Skeletal muscle satellite cell (primary cell): ENCODE measurements at regions not wholly inside any gene's neighbourhood (a gene's known extent, or its start where the extent isn't known, plus 50 kb on each side); places are given as distances from the start of the nearest gene placed in this dataset.

Experiments
- H3K27me3 ChIP-seq: 2 replicates; pipeline ENCODE4 v1.7.0; 2013; ENCODE audit warnings: low read length; ENCODE audit not compliant: control insufficient read depth, insufficient read depth
- H3K36me3 ChIP-seq: 2 replicates; pipeline ENCODE4 v1.7.0; 2013; ENCODE audit warnings: mild to moderate bottlenecking, control low read depth, low read length; ENCODE audit not compliant: insufficient read depth
- H3K4me1 ChIP-seq: 2 replicates; pipeline ENCODE4 v1.7.0; 2013; ENCODE audit warnings: low read length; ENCODE audit not compliant: control insufficient read depth, insufficient read depth
- H3K4me2 ChIP-seq: 2 replicates; pipeline ENCODE4 v1.7.0; 2013; ENCODE audit warnings: mild to moderate bottlenecking, low read length
- H3K4me3 ChIP-seq: 2 replicates; pipeline ENCODE4 v1.7.0; 2013; ENCODE audit warnings: low read length
- H3K9ac ChIP-seq: 2 replicates; pipeline ENCODE4 v1.7.0; 2013; ENCODE audit warnings: mild to moderate bottlenecking, low read depth, low read length, moderate library complexity
- H3K9me3 ChIP-seq: replicated peaks from 2 replicates; pipeline ENCODE4 v1.7.0; 2013; ENCODE audit warnings: mild to moderate bottlenecking, control low read depth, low read length

DNA sequence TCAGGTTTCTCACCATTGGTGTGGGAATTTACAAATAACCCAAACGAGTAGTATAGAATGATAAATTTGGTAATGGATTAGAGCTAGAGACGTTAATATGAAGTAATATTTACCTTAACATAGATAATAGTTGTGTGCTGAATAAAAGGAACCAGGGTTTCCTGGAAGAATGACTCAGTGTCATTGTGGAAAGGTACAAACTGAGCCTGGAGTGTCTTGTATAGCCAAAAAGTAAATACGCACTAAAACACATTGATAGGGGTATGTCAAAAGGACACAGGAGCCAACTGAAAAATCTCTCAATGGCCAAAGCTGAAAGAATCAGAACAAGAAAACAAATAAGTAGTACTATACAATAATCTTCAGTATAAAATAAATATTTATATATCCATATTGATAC, 363.5 kb downstream of the SLCO4C1 start:
- Histone ChIP-seq H3K9ac (no peak overlapping the region), H3K36me3 (no peaks in the 10 kb centered on the region), H3K4me1 (no peaks in the 10 kb centered on the region), H3K4me3 (no peak overlapping the region), H3K27me3 (no peaks in the 10 kb centered on the region), H3K4me2 (no peak overlapping the region), H3K9me3 (no peaks in the 10 kb centered on the region)

DNA sequence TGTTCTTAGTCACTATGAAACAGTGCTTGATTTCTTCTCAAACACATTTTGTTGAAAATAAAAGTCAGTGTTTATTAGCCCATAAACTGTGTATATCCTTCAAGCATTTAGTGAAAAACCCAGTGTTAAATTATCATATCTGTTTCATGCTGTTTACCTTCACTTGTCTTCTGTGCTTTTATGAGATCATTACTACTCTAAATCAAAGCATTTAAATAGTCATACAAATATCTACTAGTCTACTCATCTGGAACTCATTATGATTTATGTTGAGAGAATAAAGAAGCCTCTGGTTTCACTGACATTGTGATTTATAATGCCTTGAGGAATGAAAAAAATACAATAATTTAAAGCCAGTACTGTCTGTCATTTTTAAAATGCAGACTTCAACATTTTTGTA, 366.5 kb downstream of the SLCO4C1 start:
- Histone ChIP-seq H3K9ac (no peak overlapping the region), H3K27me3 (no peaks in the 10 kb centered on the region), H3K4me1 (no peaks in the 10 kb centered on the region), H3K36me3 (no peaks in the 10 kb centered on the region), H3K4me2 (no peak overlapping the region), H3K4me3 (no peak overlapping the region), H3K9me3 (no peaks in the 10 kb centered on the region)

DNA sequence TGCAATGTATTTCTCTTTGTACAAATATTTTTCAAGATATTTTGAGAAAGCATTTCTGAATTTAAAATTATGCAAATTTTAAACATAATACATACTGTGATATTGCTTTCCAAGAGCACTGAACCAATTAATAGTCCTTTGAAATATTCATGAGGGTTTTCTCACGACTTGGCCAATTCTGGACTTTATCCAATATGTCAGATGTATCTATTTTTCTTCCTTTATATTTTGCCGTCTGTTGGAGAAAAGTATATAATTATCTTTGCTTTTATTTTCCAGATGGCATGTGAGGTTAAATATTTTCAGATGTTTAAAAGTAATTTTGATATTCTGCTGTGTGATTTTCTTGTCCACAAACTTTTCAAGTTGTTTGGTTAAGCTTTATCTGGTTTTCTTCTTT, 378.9 kb downstream of the SLCO4C1 start:
- Histone ChIP-seq H3K27me3 (no peaks in the 10 kb centered on the region), H3K4me2 (no peak overlapping the region), H3K36me3 (no peaks in the 10 kb centered on the region), H3K4me3 (no peak overlapping the region), H3K9ac (no peak overlapping the region), H3K9me3 (no peaks in the 10 kb centered on the region), H3K4me1 (no peaks in the 10 kb centered on the region)

DNA sequence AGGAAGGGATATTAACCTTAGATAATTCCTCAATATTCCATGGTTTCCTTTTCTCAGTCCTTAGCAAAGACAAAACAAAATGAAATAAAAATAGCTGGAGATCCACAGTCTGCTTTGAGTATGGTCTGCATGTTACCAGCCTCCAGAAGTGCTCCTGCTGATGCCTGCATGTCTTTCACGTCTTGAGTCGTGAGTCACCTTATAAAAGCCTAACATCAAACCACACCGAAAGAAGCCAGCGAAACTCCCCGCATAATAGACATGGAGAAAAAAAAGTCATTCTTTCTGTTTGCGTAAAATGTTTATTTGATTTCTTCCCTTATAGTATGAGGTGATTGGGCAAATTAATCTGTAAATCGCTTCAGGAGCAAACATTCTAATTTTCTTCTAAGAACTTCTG, 380.5 kb downstream of the SLCO4C1 start:
- Histone ChIP-seq H3K4me2 (no peak overlapping the region), H3K4me1 (no peaks in the 10 kb centered on the region), H3K36me3 (no peaks in the 10 kb centered on the region), H3K9ac (no peak overlapping the region), H3K27me3 (no peaks in the 10 kb centered on the region), H3K9me3 (peaks cover 5% of the 10 kb centered on the region), H3K4me3 (no peak overlapping the region)

DNA sequence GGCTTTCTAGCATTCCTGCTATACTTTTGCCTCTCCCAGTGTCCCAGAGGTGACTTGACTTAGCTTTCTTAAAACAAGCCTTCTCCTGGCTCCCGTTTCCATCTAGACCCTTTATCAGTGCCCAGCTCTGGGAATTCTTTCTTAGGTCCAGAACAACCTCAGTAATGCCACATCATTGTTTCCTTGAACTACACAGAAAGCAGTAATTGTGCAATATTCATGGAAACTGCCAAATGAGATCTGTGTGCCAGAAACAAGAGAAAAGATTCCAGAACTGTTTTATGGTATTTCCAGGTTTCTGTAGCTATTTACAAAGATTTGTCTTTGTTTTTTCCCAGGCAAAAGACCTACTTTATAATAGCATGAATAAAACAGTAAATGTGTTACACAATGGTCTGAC, 391.3 kb downstream of the SLCO4C1 start:
- H3K4me1 ChIP-seq, result no peaks in the 10 kb centered on the region
- H3K36me3 ChIP-seq, result no peaks in the 10 kb centered on the region

DNA sequence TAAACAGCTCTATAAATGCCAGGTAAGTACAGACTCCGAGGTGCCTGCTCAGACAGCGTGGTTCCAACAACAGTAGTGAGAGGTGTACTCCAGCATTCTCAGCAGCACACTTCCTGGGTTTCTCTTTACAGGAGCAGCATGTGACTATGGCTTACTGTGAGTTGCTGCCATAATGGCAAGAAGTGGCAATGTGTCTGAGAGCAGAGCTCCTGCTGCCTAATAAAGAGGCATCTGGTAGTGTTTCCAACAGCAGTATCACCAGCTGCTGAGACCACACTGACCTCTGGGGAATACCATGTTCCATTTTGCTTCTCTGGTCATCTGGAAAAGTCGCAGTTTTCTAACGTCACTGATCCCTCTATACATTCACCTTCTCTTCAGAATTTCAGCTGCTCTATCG, 398.2 kb downstream of the SLCO4C1 start:
- Histone ChIP-seq H3K4me2 (no peak overlapping the region), H3K36me3 (no peaks in the 10 kb centered on the region), H3K4me3 (no peak overlapping the region), H3K4me1 (no peaks in the 10 kb centered on the region), H3K9me3 (no peaks in the 10 kb centered on the region), H3K9ac (no peak overlapping the region), H3K27me3 (no peaks in the 10 kb centered on the region)

More for the DNA sequence above, 391.3 kb downstream of the SLCO4C1 start:
- Histone ChIP-seq H3K27me3 (no peaks in the 10 kb centered on the region), H3K9me3 (no peaks in the 10 kb centered on the region), H3K4me3 (no peak overlapping the region), H3K4me2 (no peak overlapping the region), H3K9ac (no peak overlapping the region)

DNA sequence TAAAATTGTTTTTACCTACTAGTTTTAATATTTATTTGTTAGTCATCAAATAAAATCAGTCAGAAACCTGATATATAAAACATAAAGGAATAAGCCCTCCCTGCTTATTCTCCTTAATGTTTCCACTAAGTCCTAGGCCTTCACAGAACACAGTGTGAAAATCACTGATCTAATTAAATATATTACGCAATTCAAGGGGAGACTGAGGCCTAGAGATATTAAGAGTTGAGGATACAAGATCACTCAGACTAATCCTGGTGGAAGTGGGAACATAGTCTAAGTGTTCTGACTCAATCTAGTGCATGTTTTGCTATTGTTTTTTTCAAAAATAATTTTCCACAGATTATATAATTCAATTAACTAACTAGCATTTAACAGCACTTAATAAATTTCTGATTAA, 401.1 kb downstream of the SLCO4C1 start:
- H3K4me2 ChIP-seq, result no peak overlapping the region

DNA sequence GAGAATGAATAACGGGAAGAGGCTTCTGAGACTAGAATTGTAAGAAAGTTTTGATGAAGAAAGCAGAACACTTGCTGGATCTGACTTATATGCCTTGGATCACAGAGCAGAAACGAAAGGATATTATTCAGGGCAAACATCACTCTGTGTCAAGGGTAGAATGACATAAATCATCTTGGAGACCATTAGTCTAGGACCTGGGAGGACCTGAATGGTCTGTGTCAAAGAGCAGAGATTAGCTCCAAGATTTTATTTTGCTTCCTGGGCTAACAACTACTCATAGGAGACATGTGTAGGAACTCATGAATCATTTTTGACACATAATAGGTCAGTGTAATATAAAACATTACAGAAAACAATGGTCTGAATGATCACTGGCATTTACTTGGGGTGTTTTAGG, 417.9 kb downstream of the SLCO4C1 start:
- Histone ChIP-seq H3K27me3 (no peaks in the 10 kb centered on the region), H3K4me1 (no peaks in the 10 kb centered on the region), H3K9ac (no peak overlapping the region), H3K36me3 (no peaks in the 10 kb centered on the region), H3K9me3 (no peaks in the 10 kb centered on the region), H3K4me2 (no peak overlapping the region), H3K4me3 (no peak overlapping the region)

More for the DNA sequence above, 401.1 kb downstream of the SLCO4C1 start:
- Histone ChIP-seq H3K27me3 (no peaks in the 10 kb centered on the region), H3K9me3 (no peaks in the 10 kb centered on the region), H3K4me3 (no peak overlapping the region), H3K9ac (no peak overlapping the region), H3K36me3 (no peaks in the 10 kb centered on the region), H3K4me1 (no peaks in the 10 kb centered on the region)

DNA sequence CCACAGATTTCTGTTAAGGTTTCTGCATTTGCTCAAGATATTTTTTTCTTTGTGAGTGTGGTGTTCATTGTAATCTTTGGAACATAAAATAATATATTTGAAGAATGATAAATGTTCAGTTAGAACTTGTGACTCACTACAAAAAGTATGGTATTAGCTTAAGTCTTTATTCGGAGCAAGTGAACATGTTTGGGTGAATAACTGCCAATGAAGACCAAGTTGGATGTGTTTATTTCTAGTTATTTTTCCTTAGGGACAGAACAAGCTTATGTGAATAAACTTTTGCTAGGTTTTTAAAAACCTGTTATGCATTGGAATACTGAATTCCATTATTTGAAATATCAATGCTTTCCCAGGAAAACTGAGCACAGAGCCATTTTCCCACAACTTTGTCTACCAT, 418.6 kb downstream of the SLCO4C1 start:
- Histone ChIP-seq H3K4me1 (no peaks in the 10 kb centered on the region), H3K9me3 (no peaks in the 10 kb centered on the region), H3K27me3 (no peaks in the 10 kb centered on the region), H3K9ac (no peak overlapping the region), H3K36me3 (no peaks in the 10 kb centered on the region), H3K4me2 (no peak overlapping the region), H3K4me3 (no peak overlapping the region)

DNA sequence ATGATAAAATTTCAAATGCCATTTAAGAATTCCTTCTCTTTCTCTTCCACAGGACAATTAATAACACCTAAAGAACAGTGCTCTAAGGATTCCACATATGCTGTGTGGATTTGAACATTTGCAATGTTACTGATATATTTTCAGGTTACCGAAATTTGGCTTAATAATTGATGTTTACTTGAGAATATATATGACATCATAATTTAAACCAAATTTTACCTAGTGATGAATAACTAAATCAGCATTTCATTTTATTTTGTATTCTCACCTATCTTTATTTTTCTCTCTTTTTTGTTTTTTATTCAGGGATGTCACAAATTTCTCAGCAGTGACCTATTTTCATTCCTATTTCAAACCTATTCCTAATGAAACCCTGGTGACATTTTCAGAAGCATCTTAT, 429.6 kb downstream of the SLCO4C1 start:
- Histone ChIP-seq H3K4me3 (no peak overlapping the region), H3K36me3 (no peaks in the 10 kb centered on the region), H3K4me1 (no peaks in the 10 kb centered on the region), H3K9ac (no peak overlapping the region), H3K4me2 (no peak overlapping the region), H3K9me3 (peaks cover 3% of the 10 kb centered on the region), H3K27me3 (no peaks in the 10 kb centered on the region)

DNA sequence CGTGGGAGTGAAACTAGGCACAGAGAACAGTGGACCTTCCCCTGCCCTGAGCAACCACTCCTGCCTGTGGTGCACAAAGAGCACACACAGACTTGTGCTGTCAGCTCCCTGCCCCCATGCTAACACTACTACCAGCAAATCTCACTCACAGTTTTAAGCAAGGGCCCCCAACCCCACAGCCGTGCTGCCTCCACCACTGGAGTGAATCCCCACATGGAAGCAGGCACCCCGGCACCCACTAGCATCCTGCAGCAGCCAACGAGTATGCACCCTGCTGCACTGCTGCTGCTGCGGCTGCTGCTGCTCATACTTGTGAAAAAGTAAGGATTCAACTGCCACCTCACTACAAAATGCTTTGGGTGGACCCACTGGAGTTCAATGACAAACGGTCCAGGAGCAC, 435.5 kb downstream of the SLCO4C1 start:
- Histone ChIP-seq H3K4me3 (no peak overlapping the region), H3K4me2 (no peak overlapping the region), H3K27me3 (no peaks in the 10 kb centered on the region), H3K36me3 (no peaks in the 10 kb centered on the region), H3K9me3 (peaks cover 3% of the 10 kb centered on the region), H3K4me1 (no peaks in the 10 kb centered on the region), H3K9ac (no peak overlapping the region)

DNA sequence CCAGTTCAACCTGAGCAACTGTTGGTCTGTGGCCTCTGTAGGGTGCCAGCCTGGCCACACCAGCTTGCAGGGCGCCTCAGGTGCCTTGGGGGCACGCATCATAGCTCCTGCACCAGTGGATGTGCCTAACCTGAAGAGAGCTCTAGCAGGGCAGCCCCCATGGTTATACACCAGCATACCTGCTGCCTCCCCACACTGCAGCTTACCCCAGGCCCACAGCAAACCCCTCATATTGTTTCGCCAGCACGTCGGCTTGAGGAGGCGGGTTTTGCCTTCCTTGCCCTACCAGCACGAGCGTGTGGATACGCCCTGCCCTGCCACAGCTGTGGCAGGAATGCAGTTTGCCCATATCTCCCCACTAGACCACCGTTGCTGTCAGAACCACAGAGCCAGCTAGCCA, 435.9 kb downstream of the SLCO4C1 start:
- H3K4me3 ChIP-seq, result no peak overlapping the region
- no peaks in the 10 kb centered on the region for H3K27me3 ChIP-seq
- H3K9ac ChIP-seq, result no peak overlapping the region
- H3K36me3 ChIP-seq, result no peaks in the 10 kb centered on the region
- H3K9me3 ChIP-seq, result peaks cover 3% of the 10 kb centered on the region
- no peak overlapping the region for H3K4me2 ChIP-seq
- H3K4me1 ChIP-seq, result no peaks in the 10 kb centered on the region
